Left ventricle myocardium inferior (tissue), 1 donor: ENCODE measurements at regions not wholly inside any gene's neighbourhood (a gene's known extent, or its start where the extent isn't known, plus 50 kb on each side); places are given as distances from the start of the nearest gene placed in this dataset.

Source experiments
- DNase-seq: peaks from one replicate; pipeline ENCODE4 v3.0.0-alpha.2; 2020
- H3K27ac ChIP-seq: fragments of 200-600 bp; replicated peaks from 2 replicates; pipeline ENCODE4 v1.8.0; 2021
- H3K27me3 ChIP-seq: fragments of 200-600 bp; 2 replicates; pipeline ENCODE4 v1.8.0; 2021; ENCODE audit warnings: low read depth
- H3K36me3 ChIP-seq: fragments of 200-600 bp; 2 replicates; pipeline ENCODE4 v1.8.0; 2021
- H3K4me1 ChIP-seq: fragments of 200-600 bp; 2 replicates; pipeline ENCODE4 v1.8.0; 2021
- H3K4me3 ChIP-seq: fragments of 200-600 bp; 2 replicates; pipeline ENCODE4 v1.8.0; 2021; ENCODE audit warnings: mild to moderate bottlenecking, moderate library complexity
- H3K9me3 ChIP-seq: fragments of 200-600 bp; replicated peaks from 2 replicates; pipeline ENCODE4 v1.8.0; 2021
- CTCF ChIP-seq: fragments of 200-600 bp; IDR thresholded peaks from 2 replicates; pipeline ENCODE4 v1.8.0; 2021; ENCODE audit warnings: antibody characterized with exemption, mild to moderate bottlenecking, borderline replicate concordance
- intact Hi-C: fragments of 100-400 bp; cut with micrococcal nuclease; formaldehyde crosslinking; loops from one replicate; pipeline ENCODE4 v1.11.0; 2022
- donor health status: DM: no; HTN: yes; CAD: no; lungs with severe emphysema.

GRCh38 chr14:38629412-38629811, 373.5 kb upstream of the CLEC14A start:
- peaks cover 5% of the 10 kb centered on the region for H3K9me3 ChIP-seq
- H3K27me3 ChIP-seq = no peaks in the 10 kb centered on the region
- no peak for DNase-seq
- no peak overlapping the region for H3K27ac ChIP-seq
- H3K36me3 ChIP-seq = no peaks in the 10 kb centered on the region
- TF ChIP-seq CTCF = no peak
- intact Hi-C loops = no loop called here
- H3K4me3 ChIP-seq = no peak overlapping the region
- no peaks in the 10 kb centered on the region for H3K4me1 ChIP-seq

GRCh38 chr14:38627163-38627562, 371.3 kb upstream of the CLEC14A start:
- H3K4me3 ChIP-seq = no peak overlapping the region
- TF ChIP-seq CTCF = no peak
- H3K27ac ChIP-seq = no peak overlapping the region
- no peaks in the 10 kb centered on the region for H3K36me3 ChIP-seq
- intact Hi-C loops = no loop called here
- H3K27me3 ChIP-seq = no peaks in the 10 kb centered on the region
- DNase-seq = no peak
- H3K4me1 ChIP-seq = no peaks in the 10 kb centered on the region
- H3K9me3 ChIP-seq = peaks cover 8% of the 10 kb centered on the region

GRCh38 chr14:38623661-38624060, 367.8 kb upstream of the CLEC14A start:
- Histone ChIP-seq H3K27ac (no peak overlapping the region), H3K4me1 (no peaks in the 10 kb centered on the region), H3K27me3 (no peaks in the 10 kb centered on the region), H3K9me3 (peaks cover 18% of the 10 kb centered on the region), H3K36me3 (no peaks in the 10 kb centered on the region), H3K4me3 (no peak overlapping the region)
- no peak for DNase-seq
- no peak for TF ChIP-seq CTCF
- intact Hi-C loops = no loop called here

GRCh38 chr14:38618514-38618913, 362.6 kb upstream of the CLEC14A start:
- Histone ChIP-seq H3K27me3 (no peaks in the 10 kb centered on the region), H3K4me3 (no peak overlapping the region), H3K4me1 (no peaks in the 10 kb centered on the region), H3K9me3 (peaks cover 18% of the 10 kb centered on the region), H3K27ac (no peak overlapping the region), H3K36me3 (no peaks in the 10 kb centered on the region)
- no peak for TF ChIP-seq CTCF
- DNase-seq = no peak
- intact Hi-C loops = no loop called here

GRCh38 chr14:38616959-38617358, 361.1 kb upstream of the CLEC14A start:
- Histone ChIP-seq H3K4me1 (no peaks in the 10 kb centered on the region), H3K27ac (no peak overlapping the region), H3K4me3 (no peak overlapping the region), H3K36me3 (no peaks in the 10 kb centered on the region), H3K9me3 (peaks cover 13% of the 10 kb centered on the region), H3K27me3 (no peaks in the 10 kb centered on the region)
- no peak for TF ChIP-seq CTCF
- no peak for DNase-seq
- intact Hi-C loops = no loop called here

- DNase-seq = no peak
- Histone ChIP-seq H3K9me3 (peaks cover 15% of the 10 kb centered on the region), H3K27me3 (no peaks in the 10 kb centered on the region), H3K4me1 (no peaks in the 10 kb centered on the region), H3K36me3 (no peaks in the 10 kb centered on the region), H3K27ac (no peak overlapping the region), H3K4me3 (no peak overlapping the region)
- intact Hi-C loops = no loop called here
- no peak for TF ChIP-seq CTCF
Measured at GRCh38 chr14:38611928-38612327, 356.0 kb upstream of the CLEC14A start.
